CD4-positive, CD25-positive, alpha-beta regulatory T cell (primary cell): ENCODE measurements at regions not wholly inside any gene's neighbourhood (a gene's known extent, or its start where the extent isn't known, plus 50 kb on each side); places are given as distances from the start of the nearest gene placed in this dataset.

Experiments
- ATAC-seq, 2 donors: fragments of 150-1000 bp; cut with Tn5 transposase; one replicate each; pipeline ENCODE4 v1.10.0; 2021; ENCODE audit warnings: low read depth in 2 of 2, moderate number of reproducible peaks in 2 of 2, moderate library complexity in 1 of 2
- DNase-seq, 3 donors: peaks; one replicate each; pipeline versions ENCODE4 v3.0.0 to v3.0.0-alpha.2; 2012 to 2022; ENCODE audit warnings: mixed read lengths in 1 of 3
- H3K27ac ChIP-seq: one replicate; pipeline ENCODE4 v1.7.0; 2013; ENCODE audit warnings: mild to moderate bottlenecking, low read length; ENCODE audit not compliant: insufficient read depth, poor library complexity, severe bottlenecking
- H3K27me3 ChIP-seq: one replicate; pipeline ENCODE4 v1.7.0; 2013; ENCODE audit warnings: low read length; ENCODE audit not compliant: control insufficient read depth, insufficient read depth
- H3K36me3 ChIP-seq: one replicate; pipeline ENCODE4 v1.7.0; 2013; ENCODE audit warnings: mild to moderate bottlenecking, low read length, moderate library complexity; ENCODE audit not compliant: control insufficient read depth, insufficient read depth
- H3K4me1 ChIP-seq: 2 replicates; pipeline ENCODE4 v1.7.0; 2013; ENCODE audit warnings: mild to moderate bottlenecking, low read length; ENCODE audit not compliant: insufficient read depth, control insufficient read depth, poor library complexity, severe bottlenecking
- H3K4me3 ChIP-seq: one replicate; pipeline ENCODE4 v1.7.0; 2013; ENCODE audit warnings: low read depth, mild to moderate bottlenecking, low read length, moderate library complexity
- H3K9me3 ChIP-seq, 2 experiments: 1 replicate in 1 of 2; 2 replicates in 1 of 2; pipeline ENCODE4 v1.7.0; 2013; ENCODE audit warnings: low read length in 2 of 2, mild to moderate bottlenecking in 1 of 2, moderate library complexity in 1 of 2; ENCODE audit not compliant: control insufficient read depth in 2 of 2
- H3K27ac Mint-ChIP-seq, 3 donors: one replicate each; pipeline ENCODE4 v1.8.0; 2020 to 2022; ENCODE audit warnings: mild to moderate bottlenecking in 3 of 3, mixed read lengths in 3 of 3, moderate library complexity in 2 of 3
- H3K27me3 Mint-ChIP-seq: one replicate; pipeline ENCODE4 v1.8.0; 2022; ENCODE audit warnings: mild to moderate bottlenecking, mixed read lengths
- H3K36me3 Mint-ChIP-seq: one replicate; pipeline ENCODE4 v1.8.0; 2020; ENCODE audit warnings: mixed read lengths
- H3K4me1 Mint-ChIP-seq, 4 donors: one replicate each; pipeline ENCODE4 v1.8.0; 2020 to 2022; ENCODE audit warnings: mixed read lengths in 4 of 4, mild to moderate bottlenecking in 1 of 4
- H3K4me3 Mint-ChIP-seq, 4 donors: one replicate each; pipeline ENCODE4 v1.8.0; 2020 to 2022; ENCODE audit warnings: mild to moderate bottlenecking in 4 of 4, mixed read lengths in 4 of 4, moderate library complexity in 3 of 4
- H3K9me3 Mint-ChIP-seq, 7 donors: one replicate each; pipeline ENCODE4 v1.8.0; 2020 to 2022; ENCODE audit warnings: mixed read lengths in 7 of 7, mild to moderate bottlenecking in 3 of 7, moderate library complexity in 2 of 7

DNA sequence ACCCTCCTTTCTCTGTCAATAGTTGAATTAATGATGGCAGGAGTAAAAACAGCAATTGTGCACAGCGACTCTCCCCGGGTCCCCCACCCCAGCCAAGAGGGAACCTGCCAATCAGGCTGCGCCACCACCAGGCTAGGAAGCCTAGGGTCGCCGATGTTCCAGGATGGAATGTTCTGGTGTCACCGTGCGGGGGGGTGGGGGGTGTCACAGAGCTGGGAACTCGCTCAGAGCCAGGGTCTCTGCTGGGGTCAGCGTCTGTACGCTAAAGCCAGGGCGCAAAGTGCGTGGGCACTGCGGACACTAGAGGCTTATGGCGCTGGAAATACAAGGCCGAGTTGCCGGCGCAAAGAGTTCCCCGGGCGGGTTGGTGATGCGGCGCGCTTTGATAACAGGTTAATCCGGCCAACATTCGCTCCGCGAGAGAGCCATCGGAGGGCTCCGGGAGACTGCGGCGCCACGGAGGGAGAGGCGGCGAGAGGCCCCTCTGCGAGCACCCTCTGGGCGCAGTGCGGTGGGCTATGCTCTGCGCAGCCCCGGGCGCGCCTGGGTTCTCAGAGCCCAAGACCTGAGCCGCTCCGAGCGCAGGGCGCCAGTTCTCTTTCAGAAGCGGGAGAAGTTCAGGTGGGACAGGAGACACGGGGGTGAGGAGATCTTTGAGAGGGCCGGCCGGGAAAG lies 192.3 kb downstream of the EMX2 start:
- Histone ChIP-seq H3K27ac (no peak overlapping the region), H3K4me1 (no peaks in the 10 kb centered on the region), H3K9me3 (no peaks in the 10 kb centered on the region), H3K36me3 (no peaks in the 10 kb centered on the region), H3K27me3 (peaks cover 5% of the 10 kb centered on the region), H3K4me3 (no peak overlapping the region)
- Mint-ChIP-seq H3K27ac (no peak overlapping the region), H3K36me3 (no peaks in the 10 kb centered on the region), H3K4me1 (no peaks in the 10 kb centered on the region), H3K4me3 (no peak overlapping the region), H3K27me3 (peaks cover 43% of the 10 kb centered on the region), H3K9me3 (peaks cover 0 to 3% (median 0%) of the 10 kb centered on the region in 7 donors)
- ATAC-seq (no peak), DNase-seq (no peak)

- H3K9me3 ChIP-seq: no peaks in the 10 kb centered on the region
- H3K4me1 ChIP-seq: no peaks in the 10 kb centered on the region
- Mint-ChIP-seq H3K27ac (no peak overlapping the region), H3K4me3 (no peak overlapping the region), H3K36me3 (no peaks in the 10 kb centered on the region), H3K9me3 (peaks cover 0 to 3% (median 0%) of the 10 kb centered on the region in 7 donors), H3K27me3 (peaks cover 34% of the 10 kb centered on the region), H3K4me1 (no peaks in the 10 kb centered on the region)
- no peak for DNase-seq
- no peak for ATAC-seq
- peaks cover 5% of the 10 kb centered on the region for H3K27me3 ChIP-seq
- no peak overlapping the region for H3K27ac ChIP-seq
- no peaks in the 10 kb centered on the region for H3K36me3 ChIP-seq
- H3K4me3 ChIP-seq: no peak overlapping the region
These were observed 194.1 kb downstream of the EMX2 start for GRCh38 chr10:117736655-117737054.

- Mint-ChIP-seq H3K9me3 (peaks cover 0 to 3% (median 0%) of the 10 kb centered on the region in 7 donors), H3K4me1 (no peaks in the 10 kb centered on the region), H3K36me3 (no peaks in the 10 kb centered on the region), H3K27me3 (peaks cover 28% of the 10 kb centered on the region), H3K27ac (no peak overlapping the region), H3K4me3 (no peak overlapping the region)
- Histone ChIP-seq H3K9me3 (no peaks in the 10 kb centered on the region), H3K4me1 (no peaks in the 10 kb centered on the region), H3K4me3 (no peak overlapping the region), H3K36me3 (no peaks in the 10 kb centered on the region), H3K27me3 (no peaks in the 10 kb centered on the region), H3K27ac (no peak overlapping the region)
- ATAC-seq (no peak), DNase-seq (no peak)
These were observed 197.5 kb downstream of the EMX2 start for GRCh38 chr10:117740088-117740487.

DNA sequence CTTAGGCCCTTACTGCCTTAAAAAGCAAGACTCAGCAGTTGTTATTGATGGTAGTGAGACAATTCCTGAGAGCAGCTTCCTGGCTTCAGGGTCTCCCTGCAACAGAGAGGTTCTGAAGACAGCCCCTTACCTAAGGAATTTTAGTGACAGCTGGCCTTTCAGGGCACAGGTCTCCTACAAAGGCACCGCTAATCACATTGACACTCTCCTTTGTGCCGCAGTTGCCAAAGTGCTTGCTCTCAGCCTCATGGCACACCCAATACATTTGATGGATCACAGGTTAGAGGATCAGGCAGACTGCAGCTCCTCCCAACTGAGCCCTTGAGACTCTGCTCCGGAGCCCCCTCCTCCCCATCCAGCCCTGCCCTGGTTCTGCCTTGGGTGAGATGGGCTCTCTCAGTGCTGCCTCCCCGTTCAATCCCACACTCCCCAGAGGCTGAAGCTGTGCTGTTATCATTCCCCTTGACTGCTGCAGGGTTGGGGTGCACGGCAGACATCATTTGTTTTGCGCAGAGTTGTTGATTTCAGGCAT lies 198.2 kb downstream of the EMX2 start:
- Mint-ChIP-seq H3K4me3 (no peak overlapping the region), H3K27ac (no peak overlapping the region), H3K9me3 (peaks cover 0 to 3% (median 0%) of the 10 kb centered on the region in 7 donors), H3K36me3 (no peaks in the 10 kb centered on the region), H3K27me3 (peaks cover 22% of the 10 kb centered on the region), H3K4me1 (no peaks in the 10 kb centered on the region)
- ATAC-seq (no peak), DNase-seq (no peak)
- Histone ChIP-seq H3K9me3 (no peaks in the 10 kb centered on the region), H3K4me1 (no peaks in the 10 kb centered on the region), H3K27me3 (no peaks in the 10 kb centered on the region), H3K27ac (no peak overlapping the region), H3K36me3 (no peaks in the 10 kb centered on the region), H3K4me3 (no peak overlapping the region)

DNA sequence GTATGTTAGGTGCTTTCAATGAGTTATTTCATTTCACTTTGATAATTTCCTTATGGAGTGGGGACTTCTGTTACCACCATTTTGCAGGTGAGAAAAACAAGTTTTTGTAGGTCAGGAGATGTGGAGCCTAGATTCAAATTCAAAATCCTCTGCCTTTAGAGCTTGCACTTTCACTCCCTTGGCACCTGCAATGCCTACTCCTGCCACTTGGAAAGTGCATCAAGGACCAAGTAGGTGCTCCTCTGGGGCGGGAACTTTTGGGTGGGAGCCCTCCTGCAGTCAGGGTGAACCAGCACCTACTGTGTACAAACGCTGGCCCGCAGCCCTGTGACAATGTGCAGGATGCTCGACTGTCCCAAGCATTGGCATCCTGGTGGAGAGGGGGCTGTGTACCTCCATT lies 199.0 kb downstream of the EMX2 start:
- Mint-ChIP-seq H3K27ac (no peak overlapping the region), H3K4me3 (no peak overlapping the region), H3K9me3 (peaks cover 0 to 3% (median 0%) of the 10 kb centered on the region in 7 donors), H3K27me3 (peaks cover 14% of the 10 kb centered on the region), H3K36me3 (no peaks in the 10 kb centered on the region), H3K4me1 (no peaks in the 10 kb centered on the region)
- no peaks in the 10 kb centered on the region for H3K36me3 ChIP-seq
- H3K4me1 ChIP-seq: no peaks in the 10 kb centered on the region
- ATAC-seq (no peak), DNase-seq (no peak)
- H3K4me3 ChIP-seq: no peak overlapping the region
- no peaks in the 10 kb centered on the region for H3K9me3 ChIP-seq
- no peaks in the 10 kb centered on the region for H3K27me3 ChIP-seq
- no peak overlapping the region for H3K27ac ChIP-seq

DNA sequence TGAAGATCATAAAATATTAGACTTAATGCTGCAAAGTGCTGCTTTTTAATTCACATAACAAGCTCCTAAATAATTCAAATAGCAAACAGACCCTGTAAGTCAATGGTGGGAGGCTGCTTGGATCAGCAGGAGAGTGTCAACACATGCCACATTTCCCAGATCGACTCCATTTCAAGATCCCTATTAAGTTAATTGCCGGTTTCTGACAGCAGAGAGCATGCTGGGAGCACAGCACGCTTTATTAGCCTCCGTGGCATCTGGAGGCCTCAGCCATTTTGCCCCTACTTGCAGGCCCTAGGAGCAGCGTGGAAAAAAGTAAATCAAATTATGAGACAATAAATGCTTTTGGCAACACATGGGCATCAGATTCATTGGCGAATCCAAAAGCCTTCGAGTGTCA lies 201.0 kb downstream of the EMX2 start:
- no peak for DNase-seq
- H3K27me3 Mint-ChIP-seq: peaks cover 3% of the 10 kb centered on the region
- no peaks in the 10 kb centered on the region for H3K36me3 Mint-ChIP-seq
- ATAC-seq: no peak
- no peaks in the 10 kb centered on the region for H3K4me1 ChIP-seq
- H3K36me3 ChIP-seq: no peaks in the 10 kb centered on the region
- no peak overlapping the region for H3K27ac Mint-ChIP-seq
- H3K9me3 Mint-ChIP-seq: peaks cover 0 to 5% (median 0%) of the 10 kb centered on the region in 7 donors
- H3K27me3 ChIP-seq: no peaks in the 10 kb centered on the region
- H3K4me1 Mint-ChIP-seq: no peaks in the 10 kb centered on the region
- H3K9me3 ChIP-seq: no peaks in the 10 kb centered on the region
- no peak overlapping the region for H3K4me3 ChIP-seq
- no peak overlapping the region for H3K4me3 Mint-ChIP-seq
- H3K27ac ChIP-seq: no peak overlapping the region

DNA sequence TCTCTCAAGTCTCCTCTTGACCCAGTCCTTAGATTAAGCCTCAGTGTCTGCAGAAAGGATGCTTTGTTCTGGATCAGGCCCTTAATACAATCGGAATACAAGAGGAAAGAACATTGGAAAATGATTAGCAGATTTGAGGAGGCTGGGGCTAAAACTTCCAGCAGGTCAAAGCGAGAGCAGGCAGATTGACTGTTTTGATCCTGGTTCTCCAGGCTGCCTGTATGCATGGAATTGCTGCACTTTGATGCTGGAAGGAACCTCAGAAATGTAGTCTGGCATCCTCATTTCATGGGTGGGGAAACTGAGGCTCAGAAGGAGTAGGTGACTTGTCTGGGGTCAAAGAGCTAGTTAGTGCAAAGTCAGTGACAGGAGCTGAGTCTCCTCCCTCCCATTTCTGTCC lies 202.8 kb downstream of the EMX2 start:
- Histone ChIP-seq H3K36me3 (no peaks in the 10 kb centered on the region), H3K27me3 (no peaks in the 10 kb centered on the region), H3K27ac (no peak overlapping the region), H3K4me1 (no peaks in the 10 kb centered on the region), H3K4me3 (no peak overlapping the region), H3K9me3 (no peaks in the 10 kb centered on the region)
- H3K36me3 Mint-ChIP-seq: no peaks in the 10 kb centered on the region
- ATAC-seq (no peak), DNase-seq (no peak)
- no peaks in the 10 kb centered on the region for H3K4me1 Mint-ChIP-seq
- H3K9me3 Mint-ChIP-seq: peaks cover 0 to 2% (median 0%) of the 10 kb centered on the region in 7 donors
- H3K27me3 Mint-ChIP-seq: no peaks in the 10 kb centered on the region
- no peak overlapping the region for H3K4me3 Mint-ChIP-seq
- no peak overlapping the region for H3K27ac Mint-ChIP-seq
